COLO668 (cell line): ENCODE measurements at regions not wholly inside any gene's neighbourhood (a gene's known extent, or its start where the extent isn't known, plus 50 kb on each side); places are given as distances from the start of the nearest gene placed in this dataset.
"Not testable (repeated sequence)": the region's sequence is repeated elsewhere in the genome, so short reads cannot be mapped to it uniquely, and the experiment has no call there.

Experiments used
- DNase-seq: peaks from one replicate; lab custom pipeline; 2025; ENCODE audit not compliant: unreplicated experiment; lab: John Stamatoyannopoulos, UW

DNA sequence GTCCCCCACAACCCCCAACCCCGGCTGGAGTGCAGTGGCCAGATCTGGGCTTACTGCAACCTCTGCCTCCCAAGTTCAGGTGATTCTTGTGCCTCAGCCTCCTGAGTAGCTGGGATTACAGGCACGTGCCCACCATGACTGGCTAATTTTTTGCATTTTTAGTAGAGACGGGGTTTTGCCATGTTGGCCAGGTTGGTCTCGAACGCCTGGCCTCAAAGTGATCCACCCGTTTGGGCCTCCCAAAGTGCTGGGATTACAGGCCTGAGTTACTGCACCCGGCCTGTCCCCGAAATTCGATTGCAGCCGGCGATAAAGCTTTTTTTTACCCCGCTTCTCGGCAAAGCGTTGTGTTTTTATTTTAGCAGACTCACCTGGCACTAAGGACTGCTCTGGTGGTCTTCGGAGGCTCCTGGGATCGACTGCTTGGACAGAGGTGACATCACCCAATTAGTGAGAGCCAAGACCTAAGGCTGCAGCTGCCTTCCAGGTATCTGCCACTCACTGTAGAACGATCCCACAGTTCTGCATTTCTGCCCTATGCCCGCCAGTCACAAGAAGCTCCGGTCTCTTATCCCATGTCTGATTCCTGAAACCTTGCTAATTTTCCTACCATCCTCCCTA lies 82.2 kb upstream of the ARL4D start:
- no peak for DNase-seq

DNA sequence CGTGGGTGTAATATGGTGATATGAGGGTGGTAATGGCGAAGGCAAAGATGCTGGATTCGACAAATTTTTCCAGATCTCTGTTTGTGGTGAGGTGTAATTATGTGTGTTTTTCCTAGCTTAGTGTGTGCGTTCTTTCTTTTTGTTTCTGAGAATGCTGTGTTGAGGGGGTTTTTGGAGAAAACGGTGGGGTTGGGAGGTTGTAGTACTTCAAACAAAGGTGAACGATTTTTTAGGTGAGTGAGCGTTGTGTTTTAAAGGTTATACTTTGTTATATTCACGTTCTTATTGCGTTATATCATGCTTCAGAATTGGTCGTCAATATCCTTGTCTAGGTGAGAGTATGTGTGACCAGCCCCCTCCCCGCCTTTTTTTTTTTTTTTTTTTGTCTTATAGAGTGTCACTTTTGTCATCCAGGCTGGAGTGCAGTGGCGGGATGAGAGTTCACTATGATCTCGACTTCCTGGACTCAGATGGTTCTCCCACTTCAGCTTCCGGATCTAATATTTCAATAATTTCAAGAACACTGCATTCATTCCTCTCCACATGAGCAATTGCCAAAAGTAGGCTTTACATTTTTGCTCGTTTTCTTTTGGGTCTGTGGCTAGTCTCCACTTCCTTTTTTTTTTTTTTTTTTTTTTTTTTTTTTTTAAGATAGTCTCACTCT lies 82.2 kb upstream of the RNU2-1 start:
- no peak for DNase-seq

DNA sequence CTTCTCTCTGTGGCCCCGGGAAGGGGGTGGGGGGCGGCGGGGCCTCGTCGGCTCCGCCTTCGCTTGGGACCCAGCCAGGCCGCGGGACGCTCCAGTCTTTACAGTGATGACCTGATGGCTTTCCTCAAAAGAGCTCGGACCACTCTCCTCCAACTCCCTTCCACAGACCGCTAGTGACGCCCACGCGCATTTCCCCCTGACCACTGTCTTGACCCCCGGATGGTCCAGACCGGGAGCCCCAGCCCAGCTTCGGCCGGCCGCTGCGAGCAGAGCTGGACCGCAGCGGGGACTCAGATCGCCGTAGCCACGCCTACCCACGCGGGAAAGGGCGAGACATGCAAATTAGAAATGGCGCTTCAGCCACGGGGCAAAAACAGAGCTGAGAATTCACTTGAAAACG lies 81.6 kb upstream of the RNU2-1 start:
- DNase-seq, result no peak

DNA sequence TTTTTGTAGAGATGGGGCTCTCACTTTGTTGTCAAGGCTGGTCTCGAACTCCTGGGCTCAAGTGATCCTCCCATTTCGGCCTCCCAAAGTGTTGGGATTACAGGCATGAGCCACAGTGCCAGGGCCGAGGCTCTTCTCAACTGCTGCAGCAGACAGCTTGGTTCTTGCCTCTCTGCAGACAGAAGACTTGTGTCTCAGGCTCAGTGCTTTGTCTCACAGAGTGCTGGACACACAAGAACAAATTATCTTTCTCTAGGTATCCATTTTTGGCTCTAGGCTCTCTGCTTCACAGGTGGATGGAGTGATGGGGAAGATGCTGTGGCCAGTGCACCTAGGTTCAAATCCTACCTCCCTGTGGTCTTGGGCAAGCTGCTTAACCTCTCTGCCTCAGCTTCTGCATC lies 80.8 kb upstream of the RNU2-1 start:
- DNase-seq, result no peak

DNA sequence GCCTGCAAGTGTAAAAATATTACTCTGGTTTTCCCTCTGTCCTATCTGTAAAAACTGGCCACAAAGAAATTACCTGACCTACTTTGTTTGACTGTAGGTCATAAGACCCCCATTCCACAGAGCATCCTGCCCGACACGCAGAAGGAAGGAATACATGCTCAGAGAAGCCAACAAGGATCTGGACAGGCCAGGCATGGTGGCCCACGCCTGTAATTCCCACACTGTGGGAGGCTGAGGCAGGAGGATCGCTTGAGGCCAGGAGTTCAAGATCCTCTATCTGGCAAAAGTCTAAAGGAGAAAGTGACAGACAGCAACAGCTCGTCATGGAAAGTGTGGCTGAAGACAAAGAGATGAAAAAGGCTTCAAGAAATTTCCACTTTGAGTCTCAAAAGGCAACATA lies 78.2 kb upstream of the RNU2-1 start:
- DNase-seq, result no peak

DNA sequence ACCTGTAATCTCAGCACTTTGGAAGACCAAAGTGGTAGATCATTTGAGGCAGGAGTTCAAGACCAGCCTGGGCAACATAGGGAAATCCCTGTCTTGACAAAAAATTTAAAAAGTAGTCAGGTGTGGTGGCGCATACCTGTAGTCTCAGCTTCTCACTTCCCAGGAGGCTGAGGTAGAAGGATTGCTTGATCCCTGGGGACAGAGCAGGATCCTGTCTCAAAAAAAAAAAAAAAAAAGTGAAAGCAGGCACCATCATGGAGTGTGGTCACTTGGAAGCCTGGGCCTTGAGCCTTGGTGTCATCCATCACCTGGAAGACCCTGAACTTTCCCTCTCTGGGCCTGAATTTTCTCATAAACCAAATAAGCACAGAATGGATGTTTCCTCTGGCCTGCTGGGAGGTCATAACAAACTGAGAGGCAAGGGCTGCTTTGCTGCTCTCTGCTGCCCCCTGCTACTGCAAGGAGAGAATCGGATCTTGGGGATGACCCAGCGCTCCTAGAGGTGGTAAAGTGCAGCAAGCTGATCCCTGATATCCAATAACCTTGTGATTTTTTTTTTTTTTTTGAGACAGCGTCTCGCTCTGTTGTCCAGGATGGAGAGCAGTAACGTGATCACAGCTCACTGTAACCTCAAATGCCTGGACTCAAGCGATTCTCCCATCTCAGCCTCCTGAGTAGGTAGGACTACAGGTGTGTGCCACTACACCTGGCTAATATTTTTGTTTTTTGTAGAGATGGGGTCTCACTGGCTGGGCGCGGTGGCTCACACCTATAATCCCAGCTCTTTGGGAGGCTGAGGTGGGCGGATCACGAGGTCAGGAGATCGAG lies 75.9 kb upstream of the RNU2-1 start:
- DNase-seq, result no peak

DNA sequence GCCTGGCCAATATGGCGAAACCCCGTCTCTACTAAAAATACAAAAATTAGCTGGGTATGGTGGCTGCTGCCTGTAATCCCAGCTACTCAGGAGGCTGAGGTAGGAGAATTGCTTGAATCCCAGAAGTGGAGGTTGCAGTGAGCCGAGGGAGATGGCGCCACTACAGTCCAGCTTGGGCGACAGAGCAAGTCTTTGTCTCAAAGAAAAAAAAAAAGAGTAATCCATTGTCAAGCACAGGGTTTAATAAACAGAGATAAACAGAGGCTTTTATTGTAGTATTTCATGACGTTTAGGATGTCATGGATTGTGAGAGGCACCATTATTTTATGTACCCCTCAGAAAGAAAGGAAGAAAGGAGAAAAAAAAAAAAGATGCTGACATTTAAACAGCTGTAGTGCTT lies 75.2 kb upstream of the RNU2-1 start:
- DNase-seq, result no peak

DNA sequence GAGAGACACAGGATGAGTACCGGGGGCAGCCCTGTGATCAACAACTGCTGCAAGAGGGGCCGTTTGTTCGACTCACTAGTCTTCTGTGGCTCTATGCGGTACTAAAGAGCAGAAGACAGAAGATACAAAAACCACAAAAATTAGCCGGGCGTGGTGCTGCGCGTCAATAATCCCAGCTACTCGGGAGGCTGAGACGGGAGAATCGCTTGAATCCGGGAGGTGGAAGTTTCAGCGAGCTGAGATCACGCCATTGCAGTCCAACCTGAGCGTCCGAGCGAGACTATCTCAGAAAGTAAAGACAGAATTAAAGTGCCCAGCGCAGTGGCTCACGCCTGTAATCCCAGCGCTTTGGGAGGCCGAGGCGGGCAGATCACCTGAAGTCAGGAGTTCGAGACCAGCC lies 71.0 kb upstream of the RNU2-1 start:
- DNase-seq, result not testable (repeated sequence)

DNA sequence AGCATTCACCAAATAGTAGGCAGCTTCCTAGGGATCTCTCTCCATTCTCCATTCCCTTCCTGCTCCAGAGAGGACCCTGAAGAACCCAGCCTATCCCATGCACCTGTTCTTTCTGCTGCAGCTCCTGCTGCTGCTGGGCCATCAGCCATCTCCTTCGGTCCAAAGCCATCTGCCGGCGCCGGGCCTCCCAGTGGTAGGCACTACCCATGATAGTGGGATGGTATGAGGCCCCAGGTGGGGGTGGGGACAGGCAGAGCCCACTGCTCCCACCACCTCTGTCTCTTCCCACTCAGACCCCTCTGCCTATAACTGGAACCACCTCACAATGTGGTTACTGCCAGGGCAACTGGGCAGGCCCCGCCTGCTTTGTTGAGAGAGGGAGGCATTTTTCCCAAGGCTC lies 69.3 kb upstream of the RNU2-1 start:
- DNase-seq, result not testable (repeated sequence)

DNA sequence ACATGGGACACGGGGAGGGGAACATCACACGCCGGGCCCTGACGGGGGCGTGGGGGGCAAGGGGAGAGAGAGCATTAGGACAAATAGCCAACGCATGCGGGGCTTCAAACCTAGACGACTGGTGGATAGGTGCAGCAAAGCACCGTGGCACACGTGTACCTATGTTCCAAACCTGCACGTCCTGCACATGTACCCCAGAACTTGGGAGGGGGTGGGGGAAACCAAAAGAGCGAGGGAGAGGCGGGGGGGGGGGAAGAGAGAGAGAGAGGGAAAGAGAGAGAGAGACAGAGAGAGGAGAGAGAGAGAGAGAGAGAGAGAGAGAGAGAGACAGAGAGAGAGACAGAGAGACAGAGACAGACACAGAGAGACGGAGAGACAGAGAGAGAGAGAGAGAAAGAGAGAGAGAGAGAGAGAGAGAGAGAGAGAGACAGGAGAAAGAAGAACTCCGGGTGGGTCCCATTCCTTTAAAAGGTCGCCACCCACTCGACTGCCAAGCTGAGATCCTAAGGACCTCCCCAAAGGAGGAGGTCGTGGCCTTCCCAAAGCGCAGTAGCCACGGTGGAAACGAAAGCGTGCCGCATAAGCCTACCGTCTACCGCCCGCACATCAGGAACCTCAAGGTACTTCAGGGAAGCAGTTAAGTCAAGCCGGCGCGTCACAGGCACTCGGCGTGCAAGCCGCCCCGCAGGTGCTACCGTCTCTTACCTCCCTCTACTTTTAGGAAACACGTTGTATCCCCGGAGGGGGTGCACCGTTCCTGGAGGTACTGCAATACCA lies 65.7 kb upstream of the RNU2-1 start:
- DNase-seq, result not testable (repeated sequence)

DNA sequence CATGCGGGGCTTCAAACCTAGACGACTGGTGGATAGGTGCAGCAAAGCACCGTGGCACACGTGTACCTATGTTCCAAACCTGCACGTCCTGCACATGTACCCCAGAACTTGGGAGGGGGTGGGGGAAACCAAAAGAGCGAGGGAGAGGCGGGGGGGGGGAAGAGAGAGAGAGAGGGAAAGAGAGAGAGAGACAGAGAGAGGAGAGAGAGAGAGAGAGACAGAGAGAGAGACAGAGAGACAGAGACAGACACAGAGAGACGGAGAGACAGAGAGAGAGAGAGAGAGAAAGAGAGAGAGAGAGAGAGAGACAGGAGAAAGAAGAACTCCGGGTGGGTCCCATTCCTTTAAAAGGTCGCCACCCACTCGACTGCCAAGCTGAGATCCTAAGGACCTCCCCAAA lies 55.9 kb upstream of the RNU2-1 start:
- DNase-seq, result not testable (repeated sequence)

DNA sequence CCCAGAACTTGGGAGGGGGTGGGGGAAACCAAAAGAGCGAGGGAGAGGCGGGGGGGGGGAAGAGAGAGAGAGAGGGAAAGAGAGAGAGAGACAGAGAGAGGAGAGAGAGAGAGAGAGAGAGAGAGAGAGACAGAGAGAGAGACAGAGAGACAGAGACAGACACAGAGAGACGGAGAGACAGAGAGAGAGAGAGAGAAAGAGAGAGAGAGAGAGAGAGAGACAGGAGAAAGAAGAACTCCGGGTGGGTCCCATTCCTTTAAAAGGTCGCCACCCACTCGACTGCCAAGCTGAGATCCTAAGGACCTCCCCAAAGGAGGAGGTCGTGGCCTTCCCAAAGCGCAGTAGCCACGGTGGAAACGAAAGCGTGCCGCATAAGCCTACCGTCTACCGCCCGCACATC lies 49.8 kb upstream of the RNU2-1 start:
- not testable (repeated sequence) for DNase-seq
